CD4-positive, alpha-beta T cell treated with Interleukin-15 for 1 hour (primary cell): ENCODE measurements at regions not wholly inside any gene's neighbourhood (a gene's known extent, or its start where the extent isn't known, plus 50 kb on each side); places are given as distances from the start of the nearest gene placed in this dataset.
"Not testable (repeated sequence)": the region's sequence is repeated elsewhere in the genome, so short reads cannot be mapped to it uniquely, and the experiment has no call there.

Source experiments
- DNase-seq: peaks from one replicate; pipeline ENCODE4 v3.0.0-alpha.2; 2020

DNA sequence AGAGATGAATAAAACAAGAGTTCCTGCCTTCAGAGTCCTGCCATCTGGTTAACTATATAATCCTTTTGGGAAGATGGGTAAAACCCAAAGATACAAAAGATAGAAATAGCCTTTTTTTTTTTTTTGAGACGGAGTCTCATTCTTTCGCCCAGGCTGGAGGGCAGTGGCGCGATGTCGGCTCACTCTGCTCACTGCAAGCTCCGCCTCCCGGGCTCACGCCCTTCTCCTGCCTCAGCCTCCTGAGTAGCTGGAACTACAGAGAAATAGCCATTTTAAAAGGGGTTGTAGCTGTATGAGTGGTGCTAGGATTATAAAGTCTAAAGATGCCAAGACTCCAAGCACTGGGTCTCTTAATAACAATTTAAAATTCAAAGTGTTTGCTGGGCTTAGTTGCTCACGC lies 97.2 kb downstream of the KDR start:
- no peak for DNase-seq

DNA sequence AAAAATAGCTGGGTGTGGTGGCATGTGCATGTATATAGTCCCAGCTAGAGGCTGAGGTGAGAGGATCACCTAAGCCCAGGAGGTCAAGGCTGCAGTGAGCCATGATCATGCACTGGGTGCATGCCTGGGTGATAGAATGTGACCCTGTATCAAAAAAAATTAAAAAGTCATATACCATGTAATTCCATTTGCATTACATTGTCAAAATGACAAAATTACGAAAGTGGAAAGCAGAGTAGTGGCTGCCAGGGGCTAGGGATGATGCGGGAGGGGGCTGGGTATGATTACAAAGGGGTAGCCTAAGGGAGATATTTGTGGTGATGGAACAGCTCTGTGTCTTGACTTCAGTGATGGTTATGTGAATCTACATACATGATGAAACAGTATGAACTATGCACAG lies 97.8 kb downstream of the KDR start:
- DNase-seq: no peak

DNA sequence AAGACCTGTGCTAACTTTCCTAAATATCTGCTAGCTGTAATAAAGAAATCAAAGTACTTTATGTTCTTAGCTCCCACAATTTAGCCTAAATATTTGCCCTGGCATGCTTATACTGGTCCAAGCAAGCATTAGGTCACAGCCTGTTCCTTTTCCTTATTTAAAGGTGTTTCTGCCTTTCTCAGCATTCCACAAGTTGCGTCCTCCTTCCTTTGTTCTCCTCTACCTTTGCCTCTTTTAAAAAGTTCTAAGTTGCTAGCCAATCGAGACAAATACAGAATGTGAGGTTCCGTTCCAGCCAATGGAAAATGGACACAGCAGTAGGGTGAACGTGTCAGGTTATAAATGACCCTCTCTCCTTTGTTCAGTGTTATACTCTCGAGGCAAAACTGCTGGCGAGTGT lies 99.9 kb downstream of the KDR start:
- DNase-seq: not testable (repeated sequence)

DNA sequence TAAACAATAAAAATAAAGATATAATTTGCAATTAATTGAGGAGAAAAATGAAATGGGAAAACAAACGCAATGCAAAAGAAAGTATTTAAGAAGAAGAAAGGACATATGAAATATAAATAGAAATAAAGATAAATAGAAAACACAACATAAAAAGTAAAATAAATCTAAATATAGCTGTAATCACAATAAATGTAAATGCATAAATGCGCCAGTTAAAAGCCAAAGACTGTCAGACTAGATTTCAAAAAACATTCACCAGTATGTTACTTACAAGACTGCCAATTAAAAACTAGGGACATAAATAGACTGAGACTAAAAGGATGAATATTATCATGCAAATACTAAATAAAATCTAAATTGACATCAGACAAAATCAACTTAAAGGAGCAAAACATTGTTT lies 102.4 kb downstream of the KDR start:
- no peak for DNase-seq

DNA sequence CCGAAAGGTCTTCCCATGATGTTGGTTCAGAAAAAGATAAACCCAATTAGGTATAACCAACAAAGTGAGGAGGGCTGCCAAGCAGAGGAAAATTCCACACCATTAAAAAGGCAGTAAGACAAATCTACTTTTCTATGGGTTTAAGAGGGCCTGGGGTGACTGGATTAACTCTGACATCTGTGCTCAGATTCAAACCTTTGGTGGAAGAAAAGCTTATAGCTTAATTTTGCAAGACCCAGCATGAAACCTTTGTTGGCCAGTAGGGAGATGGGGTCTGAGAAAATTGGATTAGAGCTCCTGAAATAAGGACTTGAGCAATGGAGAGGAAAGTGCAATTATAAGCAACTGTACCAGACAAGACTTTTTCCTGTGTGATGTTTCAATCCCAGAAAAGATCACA lies 104.2 kb downstream of the KDR start:
- no peak for DNase-seq

DNA sequence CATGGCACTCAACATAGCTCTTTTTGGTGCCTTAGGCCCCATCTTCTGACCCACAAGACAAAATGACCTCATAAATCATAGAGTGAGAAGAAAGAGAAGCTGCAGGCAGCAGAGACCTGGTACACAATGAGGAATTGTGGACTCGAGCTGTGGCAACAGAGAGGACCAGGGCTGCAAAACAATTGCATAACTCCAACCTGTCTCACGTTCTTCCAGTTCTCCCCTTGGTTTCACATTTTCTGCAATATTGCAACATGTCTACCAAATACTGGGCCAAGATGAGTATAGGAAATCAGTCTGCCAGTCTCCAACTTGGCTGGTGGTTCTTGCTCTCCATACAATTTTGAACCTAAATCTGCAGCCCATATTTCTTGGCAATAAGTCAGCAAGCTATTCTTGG lies 105.3 kb downstream of the KDR start:
- DNase-seq: no peak

DNA sequence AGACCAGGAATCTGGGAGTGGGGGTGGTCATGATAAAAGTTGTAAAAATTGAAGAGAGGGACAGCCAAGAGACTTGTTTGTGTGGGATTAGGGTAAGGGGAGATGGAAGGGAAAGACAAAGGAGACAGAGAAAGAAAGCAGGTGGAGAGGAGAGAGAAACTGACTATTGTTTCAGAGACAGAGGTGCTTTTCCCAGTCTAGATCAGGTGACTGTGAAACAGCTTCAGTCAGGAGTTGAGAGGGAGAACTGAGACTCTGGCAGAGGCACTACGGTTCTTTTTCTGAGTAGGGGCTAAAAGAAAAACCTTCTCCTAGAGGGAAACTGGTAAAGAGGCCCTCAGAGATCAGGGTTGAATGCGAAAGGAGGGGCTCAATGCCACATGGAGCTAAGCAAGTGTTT lies 106.4 kb downstream of the KDR start:
- DNase-seq: no peak

DNA sequence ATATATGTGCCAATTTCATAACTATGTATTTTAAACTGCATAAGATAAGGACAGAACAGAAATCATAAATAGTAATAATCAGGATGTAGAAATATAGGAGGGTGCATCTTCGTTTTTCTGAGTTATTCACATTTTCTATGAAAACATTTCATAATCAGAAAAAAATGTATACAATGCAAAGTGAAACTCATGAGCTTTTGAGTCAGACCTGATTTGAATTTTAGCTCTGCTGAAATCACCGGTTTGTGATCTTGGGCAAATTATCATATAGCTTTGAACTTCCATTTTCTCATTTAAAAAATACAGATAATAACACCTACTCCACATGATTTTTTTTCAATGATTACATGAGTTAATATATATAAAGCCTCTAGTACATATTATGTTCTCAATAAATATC lies 106.9 kb downstream of the KDR start:
- DNase-seq: no peak

DNA sequence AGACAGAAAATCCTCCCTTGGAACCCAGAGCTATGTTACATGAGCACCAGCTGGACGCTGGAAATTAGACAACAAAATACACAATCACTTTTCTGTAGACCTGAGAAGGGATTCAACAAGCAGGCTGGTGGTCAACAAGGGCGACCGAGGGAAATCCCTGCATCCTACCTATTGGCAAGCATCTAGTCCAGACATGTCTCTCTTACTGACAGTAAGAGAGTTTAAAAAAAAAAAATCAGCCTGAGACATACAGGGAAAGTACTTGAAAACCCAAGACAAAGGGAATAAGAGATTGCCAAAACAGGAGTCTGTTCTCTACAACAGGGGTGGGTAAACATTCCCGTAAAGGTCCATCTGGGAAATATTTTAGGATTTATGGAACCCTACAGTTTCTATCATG lies 108.0 kb downstream of the KDR start:
- no peak for DNase-seq

DNA sequence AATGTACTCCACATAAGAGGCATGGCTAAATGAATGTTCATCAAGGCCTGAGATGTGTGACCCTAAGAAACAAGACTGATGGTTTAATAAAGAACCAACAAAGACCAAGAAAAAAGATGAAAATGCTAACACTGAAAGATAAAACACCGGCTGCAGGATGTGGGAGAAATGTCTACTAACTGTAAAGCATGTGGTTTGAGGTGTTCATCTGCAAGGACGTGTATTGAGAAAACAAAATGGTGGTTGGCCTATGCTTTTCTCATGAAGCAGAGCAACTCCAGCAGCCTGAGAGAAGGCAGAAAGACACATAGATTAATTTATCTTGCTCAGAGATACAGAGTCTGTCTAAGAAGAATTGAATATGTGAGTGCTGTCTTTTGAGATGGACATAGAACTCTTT lies 109.3 kb downstream of the KDR start:
- DNase-seq: no peak

DNA sequence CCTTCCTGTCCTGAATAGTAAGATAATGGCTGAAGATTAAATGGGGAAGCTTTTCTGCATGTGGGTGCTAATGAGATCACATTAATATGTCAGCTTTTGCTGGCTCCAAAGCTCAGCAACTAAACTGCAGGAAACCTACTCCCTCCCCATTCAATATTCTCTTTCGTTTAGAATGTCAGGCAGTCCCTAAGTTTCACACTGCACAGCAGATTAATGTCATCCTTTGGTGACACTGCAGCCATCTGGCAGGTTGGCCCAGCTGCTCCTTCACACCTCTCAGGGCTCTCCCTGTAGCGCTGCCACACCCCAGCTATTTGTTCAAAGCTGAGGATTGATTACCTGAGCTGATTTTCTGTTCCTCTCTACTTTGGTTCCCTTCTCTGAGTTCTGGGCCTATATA lies 110.5 kb downstream of the KDR start:
- DNase-seq: no peak

DNA sequence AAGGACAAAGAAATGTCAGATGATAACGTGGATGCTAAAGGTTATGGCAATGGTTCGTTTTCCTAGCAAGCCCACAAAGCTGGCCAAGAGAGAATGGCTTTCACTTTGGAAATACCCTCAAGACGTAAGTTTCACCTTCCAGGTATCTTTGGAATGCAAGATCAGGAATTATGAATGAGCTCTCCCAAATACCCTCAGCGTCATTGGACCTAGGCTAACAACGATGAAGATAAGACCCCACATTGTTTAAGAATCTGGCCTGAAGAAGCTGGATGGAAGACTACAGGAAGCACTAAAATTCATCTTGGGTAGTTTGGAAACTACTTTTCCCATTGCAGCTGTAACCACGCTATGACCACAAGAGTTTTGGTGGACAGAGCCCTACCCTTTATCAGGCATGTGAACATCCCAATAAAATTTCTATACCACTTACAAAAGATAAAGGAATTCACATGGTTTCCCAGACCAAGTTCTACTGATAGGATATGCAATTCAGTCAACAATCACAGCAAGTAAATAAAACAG lies 111.9 kb downstream of the KDR start:
- no peak for DNase-seq

DNA sequence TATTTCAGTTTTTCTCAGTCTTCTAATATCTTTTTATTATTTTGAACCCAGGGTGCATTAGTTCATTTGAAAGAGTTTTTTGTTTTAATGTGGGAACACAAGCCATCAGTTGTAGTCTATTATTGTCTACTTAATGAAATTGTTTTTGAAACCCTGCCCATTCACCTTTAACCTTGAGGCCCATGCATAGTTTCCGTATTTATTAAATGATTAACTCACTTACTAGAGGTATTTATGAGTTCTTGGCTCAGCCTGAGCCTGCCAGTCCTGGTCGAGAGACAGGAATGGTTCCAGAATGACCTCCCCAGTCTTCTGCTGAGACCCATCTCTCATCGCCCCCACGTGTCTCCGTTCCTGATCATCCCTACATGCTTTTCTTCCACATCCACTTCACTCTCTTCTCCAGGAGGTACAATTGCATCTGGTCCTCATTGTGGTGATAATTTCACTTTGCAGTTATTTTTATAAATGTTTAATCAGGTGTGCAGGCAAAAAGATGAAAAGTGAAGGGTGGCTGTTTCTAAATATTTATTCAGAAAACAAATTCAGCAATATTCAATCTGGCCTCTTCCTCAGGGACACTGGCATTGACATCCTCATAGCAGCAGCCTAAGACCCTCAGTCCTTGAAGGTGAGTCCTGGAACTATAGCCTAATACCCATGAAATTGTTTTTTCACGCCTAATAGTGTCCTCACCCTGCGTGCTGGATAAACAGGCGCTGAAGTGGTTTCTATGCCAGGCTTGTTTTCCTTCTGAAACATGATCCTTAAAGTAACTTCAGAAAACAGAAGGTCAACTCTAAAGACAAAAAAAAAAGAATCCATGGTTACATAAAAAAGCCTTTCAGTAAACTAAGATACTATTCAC lies 112.8 kb downstream of the KDR start:
- DNase-seq: no peak

DNA sequence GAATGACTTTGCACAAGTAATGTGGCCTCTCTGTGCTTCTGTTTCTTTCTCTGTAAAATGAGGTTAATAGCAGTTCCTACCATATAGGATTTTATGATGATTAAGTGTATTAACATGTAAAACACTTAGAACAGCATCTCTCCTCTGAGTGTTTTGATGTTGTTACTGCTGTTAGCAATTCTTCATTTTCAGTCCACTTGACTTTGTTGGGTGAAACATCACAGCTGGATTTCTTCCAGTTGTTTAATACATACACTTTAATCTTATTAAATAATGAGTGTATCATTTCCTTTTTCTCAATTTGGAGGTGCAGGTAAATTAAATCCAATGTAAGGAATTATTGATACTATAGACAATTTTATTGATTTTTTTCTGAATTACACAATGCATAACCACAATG lies 113.6 kb downstream of the KDR start:
- no peak for DNase-seq

DNA sequence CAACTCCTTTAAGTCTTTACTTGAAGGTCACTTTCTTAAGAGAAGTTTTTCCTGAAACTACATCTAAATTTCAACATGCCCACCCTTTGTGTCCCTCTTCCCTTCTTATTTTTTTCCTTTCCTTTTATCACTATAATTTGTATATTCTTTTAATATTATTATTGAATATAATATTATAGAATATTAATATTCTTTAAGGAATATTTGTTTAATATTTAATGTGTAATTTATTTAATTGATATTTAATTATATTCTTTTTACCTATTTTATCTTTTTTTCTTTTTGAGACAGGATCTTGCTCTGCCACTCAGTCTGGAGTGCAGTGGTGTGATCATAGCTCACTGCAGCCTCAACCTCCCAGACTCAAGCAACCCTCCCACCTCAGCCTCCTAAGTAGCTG lies 114.8 kb downstream of the KDR start:
- DNase-seq: no peak

DNA sequence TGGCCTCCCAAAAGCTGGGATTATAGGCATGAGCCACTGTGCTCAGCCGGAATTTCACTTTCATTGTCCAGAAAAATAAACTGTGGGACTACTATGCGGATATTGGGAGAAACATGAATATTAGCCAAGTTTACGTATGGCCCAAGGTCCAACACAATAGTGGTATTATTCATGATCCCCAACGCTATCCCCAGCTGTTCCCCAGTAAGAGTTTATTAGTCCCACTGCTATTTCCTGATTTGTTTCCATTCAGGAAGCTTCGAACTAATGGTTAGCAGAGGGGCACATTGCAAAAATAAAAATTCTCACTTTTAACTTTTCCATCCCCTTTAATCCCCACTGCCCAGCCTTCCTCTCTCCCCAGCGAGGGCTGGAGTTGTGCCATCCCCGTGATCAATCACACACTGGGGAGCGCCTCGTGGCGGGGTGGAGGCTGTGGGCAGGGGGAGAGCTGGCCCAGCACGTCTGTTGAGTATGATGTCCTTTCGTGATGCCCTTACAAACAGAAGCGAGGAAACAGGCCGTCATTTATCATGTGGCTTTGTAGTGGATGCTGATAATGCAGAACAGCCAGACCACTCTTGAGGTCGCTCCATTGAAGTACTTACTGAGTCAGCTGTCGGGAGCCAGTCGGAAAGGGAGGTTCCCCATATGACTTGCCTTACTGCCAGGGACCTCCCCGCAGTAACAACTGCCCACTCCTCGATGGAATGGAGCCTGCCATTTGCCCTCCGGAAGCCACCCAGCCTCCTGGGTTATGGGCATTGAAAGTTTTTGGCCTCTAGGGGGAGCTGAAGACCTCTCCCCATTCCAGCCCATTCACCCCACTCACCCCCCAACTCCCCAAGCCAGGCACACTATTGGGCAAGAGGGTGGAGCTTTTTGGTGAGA lies 117.0 kb downstream of the KDR start:
- no peak for DNase-seq

DNA sequence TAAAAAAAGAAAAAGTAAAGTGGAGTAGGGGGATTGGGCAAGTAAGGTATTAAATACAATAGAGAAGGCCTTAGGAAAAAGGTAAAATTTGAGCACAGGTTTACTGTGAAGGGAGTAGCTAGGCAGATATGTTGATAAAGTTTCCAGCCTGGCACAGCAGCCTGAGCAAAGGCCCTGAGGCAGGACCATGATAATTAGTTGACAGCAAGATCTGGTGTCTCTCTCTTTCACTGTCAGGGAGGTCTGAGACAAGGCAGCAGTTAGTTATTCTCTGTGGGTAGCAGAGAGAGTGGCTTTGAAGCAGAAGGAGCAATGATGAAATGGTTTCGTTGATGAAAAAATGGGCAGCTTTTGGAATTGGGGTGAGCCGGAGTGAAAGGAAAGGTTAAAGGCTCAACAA lies 119.5 kb downstream of the KDR start:
- no peak for DNase-seq

DNA sequence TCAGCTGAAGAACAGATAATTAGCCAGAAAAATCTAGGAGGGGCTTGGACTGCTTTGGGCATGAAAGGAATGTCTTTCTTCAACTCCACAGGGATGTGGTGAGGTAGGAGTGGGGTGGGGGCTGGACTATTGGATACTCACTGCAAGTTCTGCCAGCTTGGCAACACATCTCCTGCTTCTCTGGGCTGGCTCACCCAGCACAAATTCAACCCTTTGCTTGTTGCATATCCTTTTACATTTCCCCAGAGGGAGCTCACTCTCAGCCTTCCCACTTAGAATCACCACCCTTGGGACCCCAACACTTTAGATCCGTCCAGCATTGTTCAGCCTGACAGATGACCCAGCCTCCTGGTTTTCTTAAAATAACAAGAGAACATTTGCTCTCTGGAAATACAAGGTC lies 120.6 kb downstream of the KDR start:
- no peak for DNase-seq

DNA sequence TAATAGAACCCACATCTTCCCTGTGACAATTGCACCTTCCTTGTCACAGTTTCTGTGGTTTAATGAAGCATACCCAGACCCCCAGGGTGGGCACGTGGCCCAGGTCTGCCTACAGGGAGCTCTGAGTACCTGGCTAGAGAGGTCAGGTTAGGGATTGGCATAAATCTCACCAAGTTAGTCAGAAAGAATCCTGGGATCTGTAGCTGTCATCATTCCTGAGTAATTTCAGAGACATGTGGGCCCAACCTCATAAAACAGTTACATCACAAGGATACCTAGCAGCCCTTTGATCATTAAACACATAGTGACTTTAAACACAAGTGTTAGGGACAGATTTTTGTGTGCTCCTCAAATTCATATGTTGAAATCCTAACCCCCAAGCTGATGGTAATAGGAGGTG lies 123.0 kb downstream of the KDR start:
- no peak for DNase-seq

DNA sequence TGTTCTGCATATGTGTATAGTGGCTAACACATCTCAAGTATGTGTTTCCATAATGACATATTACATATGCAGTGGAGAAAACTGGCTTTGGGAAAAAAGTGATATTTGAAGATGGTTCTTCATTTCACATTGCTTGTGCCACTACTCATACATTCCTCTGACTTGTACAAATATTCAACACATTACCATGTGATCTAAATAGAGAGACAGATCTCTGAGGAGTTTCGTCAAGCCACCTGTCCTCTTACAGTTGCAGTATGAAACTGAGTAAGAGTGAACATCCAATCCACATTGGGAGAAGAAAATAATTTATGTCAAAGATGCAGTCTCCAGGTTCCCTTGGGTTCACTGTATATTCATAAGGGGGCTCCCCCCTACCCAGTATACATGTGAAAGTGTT lies 123.9 kb downstream of the KDR start:
- DNase-seq: no peak

DNA sequence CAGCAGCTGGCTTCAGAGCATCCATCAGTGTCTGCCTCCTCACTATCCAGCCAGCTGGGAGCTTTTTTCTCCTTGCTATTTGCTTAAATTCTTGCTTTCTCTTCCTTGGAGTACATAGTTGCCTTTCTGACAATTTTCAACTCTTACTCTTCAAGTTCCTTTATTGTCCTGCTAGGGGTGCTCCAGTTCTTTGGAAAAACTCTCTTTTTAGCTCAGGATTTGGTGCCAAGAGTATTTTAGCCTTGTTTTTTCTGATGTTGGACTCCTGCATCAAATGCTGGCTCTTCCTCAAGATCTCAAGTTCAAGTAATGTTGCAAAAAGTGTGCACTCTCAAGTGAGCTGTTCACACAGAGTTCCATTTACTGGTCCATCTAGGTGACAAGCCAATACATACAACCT lies 126.4 kb downstream of the KDR start:
- no peak for DNase-seq

DNA sequence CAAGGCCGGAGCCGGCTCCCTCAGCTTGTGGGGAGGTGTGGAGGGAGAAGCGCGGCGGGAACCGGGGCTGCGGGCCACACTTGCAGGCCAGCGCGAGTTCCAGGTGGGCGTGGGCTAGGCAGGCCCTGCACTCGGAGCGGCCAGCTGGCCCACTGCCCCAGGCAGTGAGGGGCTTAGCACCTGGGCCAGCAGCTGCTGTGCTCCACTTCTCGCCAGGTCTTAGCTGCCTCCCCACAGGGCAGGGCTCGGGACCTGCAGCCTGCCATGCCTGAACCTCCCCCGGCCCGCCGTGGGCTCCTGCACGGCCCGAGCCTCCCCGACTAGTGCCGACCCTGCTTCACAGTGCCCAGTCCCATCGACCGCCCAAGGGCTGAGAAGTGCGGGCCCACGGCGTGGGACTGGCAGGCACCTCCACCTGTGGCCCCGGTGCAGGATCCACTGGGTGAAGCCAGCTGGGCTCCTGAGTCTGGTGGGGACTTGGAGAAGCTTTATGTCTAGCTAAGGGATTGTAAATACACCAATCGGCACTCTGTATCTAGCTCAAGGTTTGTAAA lies 131.8 kb downstream of the KDR start:
- DNase-seq: not testable (repeated sequence)

DNA sequence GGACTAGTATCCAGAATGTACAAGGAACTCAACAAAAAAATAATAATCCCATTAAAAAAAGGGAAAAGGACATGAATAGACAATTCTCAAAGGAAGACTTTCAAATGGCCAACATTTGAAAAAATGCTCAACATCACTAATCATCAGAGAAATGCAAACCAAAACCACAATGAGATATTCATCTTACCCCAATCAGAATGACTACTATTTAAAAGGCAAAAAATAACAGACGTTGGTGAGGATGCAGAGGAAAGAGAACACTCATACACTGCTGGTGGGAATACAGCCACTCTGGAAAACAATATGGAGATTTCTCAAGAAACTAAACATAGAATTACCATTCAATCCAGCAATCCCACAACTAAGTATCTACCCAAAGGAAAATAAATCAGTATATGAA lies 133.1 kb downstream of the KDR start:
- no peak for DNase-seq

DNA sequence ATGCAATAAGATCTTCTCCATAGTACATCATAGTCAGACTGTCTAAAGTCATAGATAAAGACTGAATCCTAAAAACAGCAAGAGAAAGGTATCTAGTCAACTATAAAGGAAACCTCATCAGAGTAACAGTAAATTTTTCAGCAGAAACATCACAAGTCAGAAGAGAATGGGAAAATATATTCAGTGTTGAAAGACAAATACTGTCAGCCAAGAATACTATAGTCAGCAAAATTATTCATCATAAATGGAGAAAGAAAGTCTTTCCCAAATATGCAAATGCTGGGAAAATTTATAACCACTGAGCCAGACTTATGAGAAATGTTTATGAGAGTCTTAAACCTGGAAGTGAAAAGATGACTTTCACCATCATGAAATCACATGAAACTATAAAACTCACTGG lies 136.7 kb downstream of the KDR start:
- DNase-seq: no peak
